HG03108 (cell line): ENCODE measurements at regions not wholly inside any gene's neighbourhood (a gene's known extent, or its start where the extent isn't known, plus 50 kb on each side); places are given as distances from the start of the nearest gene placed in this dataset.

Experiments used
- ATAC-seq: cut with Tn5 transposase; IDR thresholded peaks from one replicate; pipeline ENCODE4 v1.9.1; 2021; ENCODE audit warnings: moderate library complexity; ENCODE audit not compliant: unreplicated experiment

GRCh38 chr2:16128746-16129610 is 188.6 kb downstream of the MYCN start:
- no peak for ATAC-seq

GRCh38 chr2:16127958-16128357 is 187.6 kb downstream of the MYCN start:
- no peak for ATAC-seq

- ATAC-seq = no peak
Measured at GRCh38 chr2:16127276-16127940, 187.1 kb downstream of the MYCN start.

GRCh38 chr2:16126517-16127275 is 186.3 kb downstream of the MYCN start:
- no peak for ATAC-seq

GRCh38 chr2:16125614-16126516 is 185.5 kb downstream of the MYCN start:
- no peak for ATAC-seq

GRCh38 chr2:16124881-16125613 is 184.7 kb downstream of the MYCN start:
- ATAC-seq = no peak

GRCh38 chr2:16123856-16124780 is 183.8 kb downstream of the MYCN start:
- no peak for ATAC-seq

GRCh38 chr2:16123421-16123820 is 183.1 kb downstream of the MYCN start:
- no peak for ATAC-seq

GRCh38 chr2:16122556-16122955 is 182.2 kb downstream of the MYCN start:
- no peak for ATAC-seq

GRCh38 chr2:16121986-16122390 is 181.6 kb downstream of the MYCN start:
- ATAC-seq = no peak

GRCh38 chr2:16121231-16121985 is 181.1 kb downstream of the MYCN start:
- ATAC-seq = no peak

GRCh38 chr2:16120591-16121180 is 180.3 kb downstream of the MYCN start:
- no peak for ATAC-seq

GRCh38 chr2:16119741-16120140 is 179.4 kb downstream of the MYCN start:
- ATAC-seq = no peak

GRCh38 chr2:16118611-16119590 is 178.6 kb downstream of the MYCN start:
- no peak for ATAC-seq

- no peak for ATAC-seq
Measured at GRCh38 chr2:16117791-16118610, 177.7 kb downstream of the MYCN start.
